CD14-positive monocyte (primary cell): ENCODE measurements at regions not wholly inside any gene's neighbourhood (a gene's known extent, or its start where the extent isn't known, plus 50 kb on each side); places are given as distances from the start of the nearest gene placed in this dataset.

Source experiments
- DNase-seq, 3 donors: peaks; one replicate each; pipeline ENCODE4 v3.0.0-alpha.2; 2011 to 2022
- H2AFZ ChIP-seq: 2 replicates; pipeline ENCODE4 v1.6.0; 2012; ENCODE audit warnings: mild to moderate bottlenecking, low read depth, low read length, inconsistent platforms; ENCODE audit not compliant: insufficient read depth, poor library complexity, severe bottlenecking
- H3K27ac ChIP-seq, 2 donors: 1 replicate in 1 of 2; 2 replicates in 1 of 2; pipeline ENCODE4 v1.5.1; 2012 to 2013; ENCODE audit warnings: low read length in 2 of 2, control low read depth in 1 of 2, inconsistent platforms in 1 of 2, low read depth in 1 of 2, mild to moderate bottlenecking in 1 of 2
- H3K27me3 ChIP-seq, 2 donors: one replicate each; pipeline versions ENCODE4 v1.6.0 to v1.6.1; 2011 to 2013; ENCODE audit warnings: low read length in 2 of 2; ENCODE audit not compliant: control insufficient read depth in 2 of 2, insufficient read depth in 2 of 2
- H3K36me3 ChIP-seq, 2 donors: replicated peaks in 1 of 2; 1 replicate in 1 of 2; 2 replicates in 1 of 2; pipeline versions ENCODE4 v1.5.1 to v1.6.1; 2012 to 2013; ENCODE audit warnings: low read length in 2 of 2, control low read depth in 1 of 2, inconsistent platforms in 1 of 2, mild to moderate bottlenecking in 1 of 2; ENCODE audit not compliant: insufficient read depth in 2 of 2, control insufficient read depth in 1 of 2
- H3K4me1 ChIP-seq, 2 donors: 1 replicate in 1 of 2; 2 replicates in 1 of 2; pipeline versions ENCODE4 v1.5.1 to v1.6.1; 2012 to 2013; ENCODE audit warnings: low read length in 2 of 2, control low read depth in 1 of 2, inconsistent platforms in 1 of 2, mild to moderate bottlenecking in 1 of 2, moderate library complexity in 1 of 2; ENCODE audit not compliant: insufficient read depth in 2 of 2, control insufficient read depth in 1 of 2
- H3K4me2 ChIP-seq: replicated peaks from 2 replicates; pipeline ENCODE3; 2012; ENCODE audit warnings: low read length, moderate library complexity, mild to moderate bottlenecking; ENCODE audit not compliant: poor library complexity, severe bottlenecking; ENCODE audit errors: extremely low read depth
- H3K4me3 ChIP-seq, 3 experiments: fragments of 200-600 bp in 1 of 3; sonication (generic) in 1 of 3; replicated peaks in 1 of 3; 1 replicate in 2 of 3; 2 replicates in 1 of 3; pipeline ENCODE4 v1.5.1; 2011 to 2013; ENCODE audit warnings: low read length in 3 of 3, mild to moderate bottlenecking in 3 of 3, control low read depth in 2 of 3, low read depth in 2 of 3, inconsistent platforms in 1 of 3, moderate library complexity in 1 of 3
- H3K79me2 ChIP-seq: 2 replicates; pipeline ENCODE4 v1.6.0; 2012; ENCODE audit warnings: mild to moderate bottlenecking, control low read depth, inconsistent platforms, low read length, moderate library complexity; ENCODE audit not compliant: insufficient read depth
- H3K9ac ChIP-seq: 2 replicates; pipeline ENCODE4 v1.6.0; 2017; ENCODE audit warnings: low read length, mild to moderate bottlenecking; ENCODE audit not compliant: insufficient read depth, poor library complexity, severe bottlenecking
- H3K9me3 ChIP-seq, 2 donors: replicated peaks in 1 of 2; 1 replicate in 1 of 2; 2 replicates in 1 of 2; pipeline versions ENCODE4 v1.5.1 to v1.6.1; 2012 to 2013; ENCODE audit warnings: low read length in 2 of 2, control low read depth in 1 of 2; ENCODE audit not compliant: control insufficient read depth in 1 of 2, insufficient read depth in 1 of 2
- H4K20me1 ChIP-seq: 2 replicates; pipeline ENCODE4 v1.6.0; 2012; ENCODE audit warnings: mild to moderate bottlenecking, low read length, control low read depth, moderate library complexity; ENCODE audit not compliant: insufficient read depth
- H3K27ac Mint-ChIP-seq, 7 donors: one replicate each; pipeline ENCODE4 v1.8.0; 2020; ENCODE audit warnings: mild to moderate bottlenecking in 7 of 7, mixed read lengths in 7 of 7, moderate library complexity in 6 of 7, inconsistent platforms in 2 of 7
- H3K27me3 Mint-ChIP-seq, 3 donors: one replicate each; pipeline ENCODE4 v1.8.0; 2021 to 2022; ENCODE audit warnings: low read depth in 3 of 3, mild to moderate bottlenecking in 3 of 3, mixed read lengths in 3 of 3, moderate library complexity in 3 of 3, inconsistent platforms in 1 of 3
- H3K36me3 Mint-ChIP-seq, 2 donors: one replicate each; pipeline ENCODE4 v1.8.0; 2020; ENCODE audit warnings: mixed read lengths in 2 of 2, inconsistent platforms in 1 of 2, mild to moderate bottlenecking in 1 of 2
- H3K4me1 Mint-ChIP-seq: one replicate; pipeline ENCODE4 v1.8.0; 2020; ENCODE audit warnings: mild to moderate bottlenecking, mixed read lengths
- H3K4me3 Mint-ChIP-seq, 2 donors: one replicate each; pipeline ENCODE4 v1.8.0; 2020; ENCODE audit warnings: mild to moderate bottlenecking in 2 of 2, mixed read lengths in 2 of 2, moderate library complexity in 1 of 2
- H3K9me3 Mint-ChIP-seq, 7 donors: one replicate each; pipeline ENCODE4 v1.8.0; 2020 to 2022; ENCODE audit warnings: mixed read lengths in 7 of 7, mild to moderate bottlenecking in 6 of 7, moderate library complexity in 6 of 7, inconsistent platforms in 2 of 7
- CTCF ChIP-seq: fragments of 200-600 bp; IDR thresholded peaks from one replicate; pipeline ENCODE4 v1.8.0; 2022; ENCODE audit warnings: antibody characterized with exemption, mild to moderate bottlenecking
- WGBS: methylation state at CpG from one replicate; pipeline ENCODE4 v1.1.5; 2013; ENCODE audit warnings: missing lambda C conversion rate; ENCODE audit not compliant: insufficient coverage; 5-methylcytosine and 5-hydroxymethylcytosine counted together
- intact Hi-C, 2 donors: fragments of 100-400 bp; cut with micrococcal nuclease; formaldehyde crosslinking; loops; one replicate each; pipeline versions ENCODE4 v1.15.0 to v1.15.1; 2023

- H3K9me3 Mint-ChIP-seq, result peaks cover 2 to 22% (median 8%) of the 10 kb centered on the region in 7 donors
- H4K20me1 ChIP-seq, result no peaks in the 10 kb centered on the region
- H3K4me3 ChIP-seq, result no peak overlapping the region
- H3K36me3 ChIP-seq, result no peaks in the 10 kb centered on the region
- no peak overlapping the region for H3K27ac Mint-ChIP-seq
- no peak overlapping the region for H3K4me2 ChIP-seq
- intact Hi-C loops, result no loop called here
- H3K4me1 ChIP-seq, result peaks cover 0 to 6% of the 10 kb centered on the region in 2 donors
- H3K27me3 Mint-ChIP-seq, result peaks cover 0 to 2% (median 2%) of the 10 kb centered on the region in 3 donors
- H3K27me3 ChIP-seq, result no peaks in the 10 kb centered on the region
- H3K36me3 Mint-ChIP-seq, result no peaks in the 10 kb centered on the region
- H3K9ac ChIP-seq, result no peak overlapping the region
- no peak for TF ChIP-seq CTCF
- no peak overlapping the region for H3K27ac ChIP-seq
- H3K4me1 Mint-ChIP-seq, result peaks cover 15% of the 10 kb centered on the region
- no peak overlapping the region for H2AFZ ChIP-seq
- DNase-seq, result no peak
- 0% methylated on average over 2 of the region's 4 CpGs for WGBS
- peak overlapping the region in 1 of 2 donors; percentile 26 for H3K4me3 Mint-ChIP-seq
- no peaks in the 10 kb centered on the region for H3K79me2 ChIP-seq
- no peaks in the 10 kb centered on the region for H3K9me3 ChIP-seq
Observed at GRCh38 chrX:40318801-40319200, 221.0 kb upstream of the BCOR start.

GRCh38 chrX:40318076-40318475, 220.3 kb upstream of the BCOR start:
- Histone ChIP-seq H3K27ac (no peak overlapping the region), H3K79me2 (no peaks in the 10 kb centered on the region), H3K4me3 (no peak overlapping the region), H3K9ac (no peak overlapping the region), H3K27me3 (no peaks in the 10 kb centered on the region), H3K9me3 (no peaks in the 10 kb centered on the region), H2AFZ (no peak overlapping the region), H3K4me2 (no peak overlapping the region), H3K4me1 (peaks cover 0 to 6% of the 10 kb centered on the region in 2 donors), H4K20me1 (no peaks in the 10 kb centered on the region), H3K36me3 (no peaks in the 10 kb centered on the region)
- WGBS, result 82% methylated on average over 4 of the region's 6 CpGs
- Mint-ChIP-seq H3K36me3 (no peaks in the 10 kb centered on the region), H3K4me3 (no peak overlapping the region), H3K4me1 (peaks cover 15% of the 10 kb centered on the region), H3K27me3 (peaks cover 0 to 2% (median 2%) of the 10 kb centered on the region in 3 donors), H3K9me3 (peaks cover 2 to 22% (median 8%) of the 10 kb centered on the region in 7 donors), H3K27ac (no peak overlapping the region)
- TF ChIP-seq CTCF, result no peak
- no peak for DNase-seq
- intact Hi-C loops, result no loop called here
